Liver (tissue), 8 donors: ENCODE measurements at regions not wholly inside any gene's neighbourhood (a gene's known extent, or its start where the extent isn't known, plus 50 kb on each side); places are given as distances from the start of the nearest gene placed in this dataset.

ENCODE experiments used
- DNase-seq: peaks from one replicate; pipeline ENCODE4 v3.0.0-alpha.2; 2017; ENCODE audit warnings: low spot score
- H3K27ac ChIP-seq, 2 donors: one replicate each; pipeline ENCODE4 v1.7.0; 2013; ENCODE audit warnings: inconsistent platforms in 2 of 2, low read length in 2 of 2, control low read depth in 1 of 2, low read depth in 1 of 2, mild to moderate bottlenecking in 1 of 2
- H3K27me3 ChIP-seq, 4 donors: one replicate each; pipeline versions ENCODE4 v1.6.1 to v1.7.0; 2013; ENCODE audit warnings: low read length in 3 of 4, inconsistent platforms in 1 of 4, mild to moderate bottlenecking in 1 of 4, moderate library complexity in 1 of 4; ENCODE audit not compliant: control insufficient read depth in 4 of 4, insufficient read depth in 4 of 4
- H3K36me3 ChIP-seq, 4 donors: one replicate each; pipeline versions ENCODE4 v1.6.1 to v1.7.0; 2013; ENCODE audit warnings: low read length in 3 of 4, mild to moderate bottlenecking in 3 of 4, low read depth in 1 of 4, moderate library complexity in 1 of 4; ENCODE audit not compliant: control insufficient read depth in 4 of 4, insufficient read depth in 3 of 4
- H3K4me1 ChIP-seq, 4 donors: one replicate each; pipeline versions ENCODE4 v1.6.1 to v1.7.0; 2013; ENCODE audit warnings: low read length in 3 of 4, mild to moderate bottlenecking in 3 of 4, moderate library complexity in 1 of 4; ENCODE audit not compliant: control insufficient read depth in 4 of 4, insufficient read depth in 4 of 4
- H3K4me3 ChIP-seq, 3 donors: one replicate each; pipeline versions ENCODE4 v1.6.1 to v1.7.0; 2013; ENCODE audit warnings: low read length in 3 of 3, control low read depth in 1 of 3, low read depth in 1 of 3, mild to moderate bottlenecking in 1 of 3
- H3K9ac ChIP-seq, 2 donors: one replicate each; pipeline ENCODE4 v1.7.0; 2013; ENCODE audit warnings: low read length in 2 of 2, mild to moderate bottlenecking in 2 of 2, moderate library complexity in 2 of 2, control low read depth in 1 of 2, low read depth in 1 of 2
- H3K9me3 ChIP-seq, 4 donors: one replicate each; pipeline versions ENCODE4 v1.6.1 to v1.7.0; 2013; ENCODE audit warnings: low read length in 3 of 4; ENCODE audit not compliant: control insufficient read depth in 4 of 4
- ATF3 ChIP-seq: IDR thresholded peaks from 2 replicates; pipeline ENCODE4 v1.6.1; 2016; ENCODE audit warnings: antibody characterized with exemption
- EGR1 ChIP-seq, 2 donors: IDR thresholded peaks; 2 replicates each; pipeline ENCODE4 v1.6.1; 2016 to 2018; ENCODE audit warnings: antibody characterized with exemption in 2 of 2, low read depth in 2 of 2
- FOXA1 ChIP-seq: IDR thresholded peaks from 2 replicates; pipeline ENCODE4 v1.6.1; 2016; ENCODE audit warnings: antibody characterized with exemption
- GABPA ChIP-seq, 2 donors: IDR thresholded peaks in 1 of 2; conservative IDR thresholded peaks in 1 of 2; 2 replicates each; pipeline ENCODE4 v1.6.1; 2016; ENCODE audit warnings: antibody characterized with exemption in 2 of 2, mild to moderate bottlenecking in 1 of 2, moderate library complexity in 1 of 2
- HNF4A ChIP-seq, 2 donors: conservative IDR thresholded peaks; 2 replicates each; pipeline ENCODE4 v1.6.1; 2016; ENCODE audit warnings: antibody characterized with exemption in 2 of 2, mild to moderate bottlenecking in 2 of 2
- HNF4G ChIP-seq: IDR thresholded peaks from 2 replicates; pipeline ENCODE4 v1.6.1; 2016; ENCODE audit warnings: antibody characterized with exemption
- JUND ChIP-seq, 2 donors: IDR thresholded peaks; 2 replicates each; pipeline ENCODE4 v1.6.1; 2016; ENCODE audit warnings: antibody characterized with exemption in 2 of 2
- MAX ChIP-seq: IDR thresholded peaks from 2 replicates; pipeline ENCODE4 v1.6.1; 2016; ENCODE audit warnings: antibody characterized with exemption
- NR2F2 ChIP-seq: IDR thresholded peaks from 2 replicates; pipeline ENCODE4 v1.6.1; 2016; ENCODE audit warnings: antibody characterized with exemption
- RAD21 ChIP-seq, 2 donors: IDR thresholded peaks; 2 replicates each; pipeline ENCODE4 v1.6.1; 2016; ENCODE audit warnings: antibody characterized with exemption in 2 of 2, mild to moderate bottlenecking in 2 of 2
- RXRA ChIP-seq, 2 donors: IDR thresholded peaks; 2 replicates each; pipeline ENCODE4 v1.6.1; 2017 to 2018; ENCODE audit warnings: antibody characterized with exemption in 2 of 2, mild to moderate bottlenecking in 1 of 2
- TAF1 ChIP-seq: conservative IDR thresholded peaks from 2 replicates; pipeline ENCODE4 v1.6.1; 2016; ENCODE audit warnings: antibody characterized with exemption, mild to moderate bottlenecking
- YY1 ChIP-seq: IDR thresholded peaks from 2 replicates; pipeline ENCODE4 v1.6.1; 2016; ENCODE audit warnings: antibody characterized with exemption, mild to moderate bottlenecking
- WGBS: extraction: QIAGEN DNeasy Blood & Tissue Kit; methylation state at CpG from one replicate; pipeline ENCODE4 v1.1.7; 2013; 5-methylcytosine and 5-hydroxymethylcytosine counted together
- TF ChIP-seq, protein P1 (sequence below): fragments of 150-350 bp; IDR thresholded peaks from 2 replicates; pipeline ENCODE4 v1.5.1; 2017; ENCODE audit warnings: improper control_type of control experiment, low read depth, low read length; ENCODE audit not compliant: missing input control
- donor health status: healthy.
- donor health status: healthy.
- donor health status: healthy.
- donor health status: healthy.
- donor health status: healthy.

DNA sequence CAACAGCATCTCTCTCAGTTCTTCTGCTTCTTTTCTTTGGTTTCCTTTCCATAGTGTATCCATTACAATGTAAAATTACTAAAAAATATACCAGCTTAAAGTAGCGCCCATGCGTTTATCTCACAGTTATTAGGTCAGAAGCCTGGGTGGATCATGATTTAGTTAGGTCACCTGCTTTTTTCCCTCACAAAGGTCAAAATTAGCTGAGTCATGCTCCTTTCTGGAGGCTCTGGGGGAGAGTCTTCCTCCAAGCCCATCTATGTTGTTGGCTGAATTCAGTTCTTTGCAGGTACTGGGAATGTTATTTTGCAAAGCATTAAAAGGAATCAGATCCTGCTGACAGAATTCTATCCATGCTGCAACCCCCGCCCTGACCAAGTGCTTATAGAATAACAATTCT, 101.6 kb upstream of the TMEM132C start:
- WGBS, result 87% methylated on average over 3 of the region's 3 CpGs

DNA sequence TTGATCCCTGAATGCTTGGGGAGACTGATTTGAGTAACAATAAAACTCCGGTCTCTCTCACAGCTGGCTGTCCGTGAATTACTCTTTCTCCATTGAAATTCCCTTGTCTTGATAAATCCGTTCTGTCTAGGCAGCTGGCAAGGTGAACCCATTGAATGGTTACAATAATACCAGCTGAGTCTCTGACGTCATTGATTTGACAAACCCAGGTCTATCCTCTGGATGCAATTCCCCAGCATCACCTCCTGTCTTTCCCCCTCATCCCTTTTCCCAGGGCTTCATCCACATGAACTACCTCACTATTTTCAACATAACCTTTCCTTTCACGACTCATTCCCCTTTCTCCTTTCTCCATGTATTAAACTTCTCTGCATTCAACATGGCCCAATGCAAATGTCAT, 98.7 kb upstream of the TMEM132C start:
- Histone ChIP-seq H3K4me1 (no peaks in the 10 kb centered on the region), H3K27me3 (peaks cover 0 to 8% (median under 1%) of the 10 kb centered on the region in 4 donors), H3K9me3 (no peaks in the 10 kb centered on the region), H3K36me3 (no peaks in the 10 kb centered on the region), H3K9ac (no peak overlapping the region), H3K27ac (no peak overlapping the region), H3K4me3 (no peak overlapping the region)
- WGBS, result 61% methylated on average over 5 of the region's 5 CpGs
- DNase-seq, result no peak
- TF ChIP-seq MAX (no peak), TAF1 (no peak), NR2F2 (no peak), JUND (IDR thresholded peaks at IDR 0.05) (no peak), YY1 (no peak), HNF4G (no peak), EGR1 (IDR thresholded peaks at IDR 0.05; ENCODE audit: low read depth in 2 of 2) (no peak), ATF3 (no peak), RXRA (IDR thresholded peaks at IDR 0.05) (no peak), FOXA1 (no peak)
- TF ChIP-seq, protein P1, sequence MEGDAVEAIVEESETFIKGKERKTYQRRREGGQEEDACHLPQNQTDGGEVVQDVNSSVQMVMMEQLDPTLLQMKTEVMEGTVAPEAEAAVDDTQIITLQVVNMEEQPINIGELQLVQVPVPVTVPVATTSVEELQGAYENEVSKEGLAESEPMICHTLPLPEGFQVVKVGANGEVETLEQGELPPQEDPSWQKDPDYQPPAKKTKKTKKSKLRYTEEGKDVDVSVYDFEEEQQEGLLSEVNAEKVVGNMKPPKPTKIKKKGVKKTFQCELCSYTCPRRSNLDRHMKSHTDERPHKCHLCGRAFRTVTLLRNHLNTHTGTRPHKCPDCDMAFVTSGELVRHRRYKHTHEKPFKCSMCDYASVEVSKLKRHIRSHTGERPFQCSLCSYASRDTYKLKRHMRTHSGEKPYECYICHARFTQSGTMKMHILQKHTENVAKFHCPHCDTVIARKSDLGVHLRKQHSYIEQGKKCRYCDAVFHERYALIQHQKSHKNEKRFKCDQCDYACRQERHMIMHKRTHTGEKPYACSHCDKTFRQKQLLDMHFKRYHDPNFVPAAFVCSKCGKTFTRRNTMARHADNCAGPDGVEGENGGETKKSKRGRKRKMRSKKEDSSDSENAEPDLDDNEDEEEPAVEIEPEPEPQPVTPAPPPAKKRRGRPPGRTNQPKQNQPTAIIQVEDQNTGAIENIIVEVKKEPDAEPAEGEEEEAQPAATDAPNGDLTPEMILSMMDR, result no peak

More for the DNA sequence above, 101.6 kb upstream of the TMEM132C start:
- Histone ChIP-seq H3K36me3 (no peaks in the 10 kb centered on the region), H3K27ac (no peak overlapping the region), H3K4me3 (no peak overlapping the region), H3K9me3 (no peaks in the 10 kb centered on the region), H3K9ac (no peak overlapping the region), H3K4me1 (no peaks in the 10 kb centered on the region), H3K27me3 (peaks cover 0 to 11% (median under 1%) of the 10 kb centered on the region in 4 donors)
- TF ChIP-seq RAD21 (IDR thresholded peaks at IDR 0.05), result no peak
- no peak for TF ChIP-seq FOXA1
- TF ChIP-seq RXRA (IDR thresholded peaks at IDR 0.05), result no peak
- no peak for TF ChIP-seq YY1
- TF ChIP-seq JUND (IDR thresholded peaks at IDR 0.05), result no peak
- TF ChIP-seq GABPA (IDR thresholded peaks at IDR 0.05 in 1 of 2, conservative IDR thresholded peaks at IDR 0.05 in 1 of 2), result no peak
- no peak for TF ChIP-seq EGR1 (IDR thresholded peaks at IDR 0.05; ENCODE audit: low read depth in 2 of 2)
- no peak for TF ChIP-seq MAX
- no peak for TF ChIP-seq HNF4A (conservative IDR thresholded peaks at IDR 0.05)
- TF ChIP-seq, protein P1, result no peak
- DNase-seq, result no peak
